HEK293 (cell line): ENCODE measurements at regions not wholly inside any gene's neighbourhood (a gene's known extent, or its start where the extent isn't known, plus 50 kb on each side); places are given as distances from the start of the nearest gene placed in this dataset.

Experiments
- CTCF ChIA-PET: fragments of 350-600 bp; formaldehyde crosslinking; extraction: SDS; loops from one replicate; lab custom pipeline; 2021; ENCODE audit warnings: antibody characterized with exemption; lab: Yijun Ruan, JAX
- POLR2A ChIA-PET: fragments of 300-600 bp; formaldehyde crosslinking; extraction: SDS; loops from one replicate; lab custom pipeline; 2020; ENCODE audit warnings: antibody characterized with exemption, inconsistent platforms; lab: Yijun Ruan, JAX
- H3K27ac ChIP-seq: fragments of 200-500 bp; sonication (Bioruptor generic); 2 replicates; pipeline ENCODE4 v1.5.1; 2014; ENCODE audit warnings: low read depth, low read length, control low read depth, inconsistent platforms; ENCODE audit errors: extremely low read depth
- H3K36me3 ChIP-seq, 2 experiments: fragments of 200-500 bp in 1 of 2; sonication (Bioruptor generic) in 1 of 2; 1 replicate in 1 of 2; 2 replicates in 1 of 2; pipeline ENCODE4 v1.5.1; 2014 to 2017; ENCODE audit warnings: inconsistent platforms in 2 of 2, low read length in 2 of 2; ENCODE audit not compliant: control insufficient read depth in 2 of 2, insufficient read depth in 1 of 2
- H3K4me1 ChIP-seq: fragments of 200-500 bp; sonication (Bioruptor generic); 2 replicates; pipeline ENCODE4 v1.5.1; 2014; ENCODE audit warnings: mild to moderate bottlenecking, low read length, inconsistent platforms; ENCODE audit not compliant: control insufficient read depth, insufficient read depth
- H3K4me3 ChIP-seq: 2 replicates; pipeline ENCODE4 v1.5.1; 2011; ENCODE audit warnings: low read depth, mild to moderate bottlenecking, control low read depth, low read length, moderate library complexity
- H3K9me3 ChIP-seq: fragments of 200-500 bp; sonication (Bioruptor generic); 2 replicates; pipeline ENCODE4 v1.5.1; 2014; ENCODE audit warnings: low read depth, low read length, inconsistent platforms; ENCODE audit not compliant: control insufficient read depth, insufficient read depth
- GFI1B ChIP-seq: fragments of 450-650 bp; formaldehyde crosslinking; IDR thresholded peaks from 2 replicates; pipeline ENCODE4 v1.5.1; 2016; ENCODE audit warnings: missing biosample characterization, missing genetic modification characterization
- GLI4 ChIP-seq: fragments of 450-650 bp; formaldehyde crosslinking; IDR thresholded peaks from 2 replicates; pipeline ENCODE4 v1.5.1; 2016; ENCODE audit warnings: missing biosample characterization, missing genetic modification characterization
- KLF1 ChIP-seq: fragments of 450-650 bp; formaldehyde crosslinking; IDR thresholded peaks from 2 replicates; pipeline ENCODE4 v1.5.1; 2016; ENCODE audit warnings: missing biosample characterization, missing genetic modification characterization
- SETDB1 ChIP-seq: IDR thresholded peaks from one replicate; pipeline ENCODE4 v1.6.1; 2017; ENCODE audit warnings: mild to moderate bottlenecking, low read length, moderate library complexity, mixed read lengths; ENCODE audit not compliant: insufficient read length
- SP3 ChIP-seq: fragments of 450-650 bp; formaldehyde crosslinking; IDR thresholded peaks from 2 replicates; pipeline ENCODE4 v1.5.1; 2016; ENCODE audit warnings: missing biosample characterization, missing genetic modification characterization
- ZBTB11 ChIP-seq: fragments of 450-650 bp; formaldehyde crosslinking; conservative IDR thresholded peaks from 2 replicates; pipeline ENCODE4 v1.5.1; 2016; ENCODE audit warnings: low read depth, missing biosample characterization, missing genetic modification characterization
- ZNF132 ChIP-seq: fragments of 450-650 bp; formaldehyde crosslinking; IDR thresholded peaks from 2 replicates; pipeline ENCODE4 v1.5.1; 2017; ENCODE audit warnings: missing biosample characterization, missing genetic modification characterization, borderline replicate concordance
- ZNF48 ChIP-seq: fragments of 450-650 bp; formaldehyde crosslinking; IDR thresholded peaks from 2 replicates; pipeline ENCODE4 v1.5.1; 2016; ENCODE audit warnings: missing biosample characterization, missing genetic modification characterization
- ZNF558 ChIP-seq: fragments of 450-650 bp; formaldehyde crosslinking; IDR thresholded peaks from 2 replicates; pipeline ENCODE4 v1.5.1; 2016; ENCODE audit warnings: missing biosample characterization, missing genetic modification characterization
- ZNF571 ChIP-seq: fragments of 450-650 bp; formaldehyde crosslinking; IDR thresholded peaks from 2 replicates; pipeline ENCODE4 v1.5.0; 2017; ENCODE audit warnings: missing biosample characterization, missing genetic modification characterization
- ZNF747 ChIP-seq: fragments of 450-650 bp; formaldehyde crosslinking; IDR thresholded peaks from 2 replicates; pipeline ENCODE4 v1.5.1; 2016; ENCODE audit warnings: missing biosample characterization, missing genetic modification characterization
- ZSCAN30 ChIP-seq: fragments of 450-650 bp; IDR thresholded peaks from 2 replicates; pipeline ENCODE4 v1.5.1; 2018; ENCODE audit warnings: missing biosample characterization, mild to moderate bottlenecking, missing genetic modification characterization, moderate library complexity
- ZSCAN4 ChIP-seq: fragments of 450-650 bp; formaldehyde crosslinking; IDR thresholded peaks from 2 replicates; pipeline ENCODE4 v1.5.1; 2017; ENCODE audit warnings: missing biosample characterization, missing genetic modification characterization

- TF ChIP-seq ZNF132 (tag by site-specific recombination) (no peak), ZNF48 (tag by site-specific recombination) (no peak), ZSCAN30 (tag by site-specific recombination) (no peak), ZBTB11 (tag by site-specific recombination) (no peak), ZNF558 (no peak), GLI4 (tag by site-specific recombination) (no peak), ZNF747 (tag by site-specific recombination) (no peak)
- H3K27ac ChIP-seq, result no peak overlapping the region
- ChIA-PET POLR2A (no interaction called here), CTCF (no interaction called here)
- H3K4me1 ChIP-seq, result no peaks in the 10 kb centered on the region
- H3K4me3 ChIP-seq, result no peak overlapping the region
- H3K9me3 ChIP-seq, result no peaks in the 10 kb centered on the region
- H3K36me3 ChIP-seq, result no peaks in the 10 kb centered on the region
Measured at GRCh38 chr10:33939892-33940291, 605.4 kb upstream of the NRP1 start.

GRCh38 chr10:33939410-33939809 is 604.9 kb upstream of the NRP1 start:
- CTCF ChIA-PET, result no interaction called here
- H3K4me1 ChIP-seq, result no peaks in the 10 kb centered on the region

More at GRCh38 chr10:33939410-33939809, 604.9 kb upstream of the NRP1 start:
- Histone ChIP-seq H3K27ac (no peak overlapping the region), H3K4me3 (no peak overlapping the region)
- TF ChIP-seq KLF1 (tag by site-specific recombination), result no peak
- TF ChIP-seq SETDB1, result no peak
- no peak for TF ChIP-seq ZSCAN4 (tag by site-specific recombination)
- no peak for TF ChIP-seq SP3 (tag by site-specific recombination)
- no peak for TF ChIP-seq ZNF571 (tag by site-specific recombination)
- TF ChIP-seq ZBTB11 (tag by site-specific recombination), result no peak
- TF ChIP-seq GFI1B (tag by site-specific recombination), result no peak
- TF ChIP-seq, all 188 proteins: peak for 0
- no peaks in the 10 kb centered on the region for H3K36me3 ChIP-seq
- no peaks in the 10 kb centered on the region for H3K9me3 ChIP-seq
- POLR2A ChIA-PET, result no interaction called here
